DND-41 (cell line): ENCODE measurements at regions not wholly inside any gene's neighbourhood (a gene's known extent, or its start where the extent isn't known, plus 50 kb on each side); places are given as distances from the start of the nearest gene placed in this dataset.

ENCODE experiments used
- EZH2 ChIP-seq: IDR thresholded peaks from 3 replicates; pipeline ENCODE4 v1.6.1; 2012; ENCODE audit warnings: borderline replicate concordance, low read depth, mild to moderate bottlenecking, moderate library complexity, low read length, inconsistent platforms; ENCODE audit not compliant: severe bottlenecking
- TF ChIP-seq, protein P1 (sequence below): IDR thresholded peaks from 2 replicates; pipeline ENCODE4 v1.5.1; 2012; ENCODE audit warnings: borderline replicate concordance, low read length, moderate library complexity, mild to moderate bottlenecking; ENCODE audit not compliant: poor library complexity, severe bottlenecking; ENCODE audit errors: extremely low read depth

DNA sequence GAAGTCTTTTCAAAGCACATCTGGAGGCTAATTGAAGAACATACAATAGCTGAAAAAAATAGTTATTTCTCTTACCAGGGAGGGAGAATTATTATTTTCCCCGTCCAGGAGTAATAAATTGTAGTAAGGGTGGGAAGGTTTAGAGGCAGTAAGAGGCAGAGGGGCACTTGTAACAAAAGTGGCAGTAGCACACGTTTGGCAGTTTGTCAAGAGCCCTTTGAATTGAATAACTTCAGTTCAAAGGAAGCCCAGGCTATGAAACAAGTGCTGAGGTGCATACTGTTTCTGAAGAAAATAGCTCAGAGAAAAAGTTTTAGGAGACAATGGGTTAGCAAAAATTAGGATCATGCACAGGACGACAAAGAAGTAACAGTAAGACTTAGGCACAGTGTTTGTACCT, 451.3 kb downstream of the LRRC70 start:
- TF ChIP-seq, protein P1, sequence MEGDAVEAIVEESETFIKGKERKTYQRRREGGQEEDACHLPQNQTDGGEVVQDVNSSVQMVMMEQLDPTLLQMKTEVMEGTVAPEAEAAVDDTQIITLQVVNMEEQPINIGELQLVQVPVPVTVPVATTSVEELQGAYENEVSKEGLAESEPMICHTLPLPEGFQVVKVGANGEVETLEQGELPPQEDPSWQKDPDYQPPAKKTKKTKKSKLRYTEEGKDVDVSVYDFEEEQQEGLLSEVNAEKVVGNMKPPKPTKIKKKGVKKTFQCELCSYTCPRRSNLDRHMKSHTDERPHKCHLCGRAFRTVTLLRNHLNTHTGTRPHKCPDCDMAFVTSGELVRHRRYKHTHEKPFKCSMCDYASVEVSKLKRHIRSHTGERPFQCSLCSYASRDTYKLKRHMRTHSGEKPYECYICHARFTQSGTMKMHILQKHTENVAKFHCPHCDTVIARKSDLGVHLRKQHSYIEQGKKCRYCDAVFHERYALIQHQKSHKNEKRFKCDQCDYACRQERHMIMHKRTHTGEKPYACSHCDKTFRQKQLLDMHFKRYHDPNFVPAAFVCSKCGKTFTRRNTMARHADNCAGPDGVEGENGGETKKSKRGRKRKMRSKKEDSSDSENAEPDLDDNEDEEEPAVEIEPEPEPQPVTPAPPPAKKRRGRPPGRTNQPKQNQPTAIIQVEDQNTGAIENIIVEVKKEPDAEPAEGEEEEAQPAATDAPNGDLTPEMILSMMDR: no peak
- TF ChIP-seq EZH2: no peak
